HCT116 (cell line): ENCODE measurements at regions not wholly inside any gene's neighbourhood (a gene's known extent, or its start where the extent isn't known, plus 50 kb on each side); places are given as distances from the start of the nearest gene placed in this dataset.

Source experiments
- ATAC-seq: fragments of 200-7000 bp; cut with Tn5 transposase; 2 replicates; pipeline ENCODE4 v1.9.1; 2020; ENCODE audit warnings: mild to moderate bottlenecking, moderate library complexity
- BruUV-seq: library from RNA; stranded (reverse); fragments of 400-500 nt; replicated peaks from 2 replicates; lab custom pipeline; 2021; lab: Mats Ljungman, UMichigan
- CTCF ChIA-PET: fragments of 300-600 bp; sonication (Branson Sonifier 250); formaldehyde crosslinking; loops from one replicate; lab custom pipeline; 2021; ENCODE audit warnings: antibody characterized with exemption; lab: Charles Lee
- POLR2A ChIA-PET: fragments of 300-600, 350-600 bp; sonication (Branson Sonifier 250); formaldehyde crosslinking; loops from one replicate; lab custom pipeline; 2021; ENCODE audit warnings: antibody characterized with exemption; lab: Charles Lee
- RAD21 ChIA-PET, 2 experiments: fragments of 300-600 bp; sonication (Branson Sonifier 250); formaldehyde crosslinking; loops; one replicate each; lab custom pipeline; 2023; ENCODE audit warnings: low total read pairs in 2 of 2; ENCODE audit not compliant: uncharacterized antibody in 2 of 2, unreplicated experiment in 2 of 2, low non-redundant PET in 1 of 2; lab: Charles Lee
- DNase-seq: peaks from one replicate; pipeline ENCODE4 v3.0.0-alpha.2; 2010; ENCODE audit warnings: low read depth, low spot score
- H2AFZ ChIP-seq: fragments of 200-600 bp; shearing (Covaris generic), sonication (generic); 2 replicates; pipeline ENCODE4 v1.6.1; 2017; ENCODE audit warnings: low read depth, mixed run types, mixed read lengths, antibody characterized with exemption, low read length; ENCODE audit not compliant: poor library complexity, severe bottlenecking
- H3K27ac ChIP-seq: 2 replicates; pipeline ENCODE4 v1.5.1; 2012; ENCODE audit warnings: low read depth, low read length
- H3K27me3 ChIP-seq: fragments of 200-600 bp; sonication (generic); 2 replicates; pipeline ENCODE4 v1.6.1; 2016; ENCODE audit warnings: mixed run types, low read length, mixed read lengths; ENCODE audit not compliant: insufficient read depth
- H3K36me3 ChIP-seq, 2 experiments: fragments of 200-500 bp in 1 of 2; fragments of 200-600 bp in 1 of 2; sonication (Bioruptor generic) in 1 of 2; sonication (generic) in 1 of 2; 2 replicates each; pipeline versions ENCODE4 v1.5.1 to v1.6.1; 2014 to 2016; ENCODE audit warnings: low read length in 2 of 2, inconsistent platforms in 1 of 2, mixed read lengths in 1 of 2, mixed run types in 1 of 2; ENCODE audit not compliant: insufficient read depth in 2 of 2, control insufficient read depth in 1 of 2
- H3K4me1 ChIP-seq, 2 experiments: fragments of 200-600 bp in 1 of 2; sonication (generic) in 1 of 2; 2 replicates each; pipeline versions ENCODE4 v1.5.1 to v1.6.1; 2012 to 2017; ENCODE audit warnings: low read length in 2 of 2, inconsistent platforms in 1 of 2, mild to moderate bottlenecking in 1 of 2, mixed read lengths in 1 of 2, mixed run types in 1 of 2, moderate library complexity in 1 of 2; ENCODE audit not compliant: insufficient read depth in 2 of 2, control insufficient read depth in 1 of 2
- H3K4me2 ChIP-seq: fragments of 200-600 bp; sonication (generic); 2 replicates; pipeline ENCODE4 v1.6.1; 2017; ENCODE audit warnings: mixed run types, low read length, mixed read lengths
- H3K4me3 ChIP-seq, 2 experiments: fragments of 200-600 bp in 1 of 2; sonication (generic) in 1 of 2; replicated peaks in 1 of 2; 2 replicates each; pipeline ENCODE4 v1.5.1; 2011 to 2016; ENCODE audit warnings: low read length in 2 of 2, control low read depth in 1 of 2, low read depth in 1 of 2, mild to moderate bottlenecking in 1 of 2, mixed read lengths in 1 of 2, mixed run types in 1 of 2
- H3K79me2 ChIP-seq: fragments of 200-600 bp; sonication (generic); 2 replicates; pipeline ENCODE4 v1.6.1; 2017; ENCODE audit warnings: mild to moderate bottlenecking, mixed run types, low read length, moderate library complexity, mixed read lengths; ENCODE audit not compliant: insufficient read depth
- H3K9ac ChIP-seq: fragments of 200-600 bp; sonication (generic); 2 replicates; pipeline ENCODE4 v1.6.1; 2016; ENCODE audit warnings: low read length, mixed read lengths
- H3K9me2 ChIP-seq: fragments of 200-600 bp; sonication (generic), shearing (Covaris generic); 2 replicates; pipeline ENCODE4 v1.6.1; 2017; ENCODE audit warnings: mixed run types, mild to moderate bottlenecking, moderate library complexity; ENCODE audit not compliant: insufficient read depth
- H3K9me3 ChIP-seq, 2 experiments: fragments of 200-500 bp in 1 of 2; fragments of 200-600 bp in 1 of 2; sonication (Bioruptor generic) in 1 of 2; sonication (generic) in 1 of 2; 2 replicates each; pipeline ENCODE4 v1.6.1; 2014 to 2017; ENCODE audit warnings: low read length in 2 of 2, mixed read lengths in 2 of 2, inconsistent platforms in 1 of 2, low read depth in 1 of 2, mild to moderate bottlenecking in 1 of 2, mixed run types in 1 of 2, moderate library complexity in 1 of 2; ENCODE audit not compliant: control insufficient read depth in 1 of 2, insufficient read depth in 1 of 2
- H4K20me1 ChIP-seq: fragments of 200-600 bp; sonication (generic), shearing (Covaris generic); 2 replicates; pipeline ENCODE4 v1.6.1; 2017; ENCODE audit warnings: mixed run types, mild to moderate bottlenecking, moderate library complexity; ENCODE audit not compliant: insufficient read depth
- CBX3 ChIP-seq: IDR thresholded peaks from 2 replicates; pipeline ENCODE4 v1.6.1; 2012; ENCODE audit warnings: low read depth
- CEBPB ChIP-seq: IDR thresholded peaks from 2 replicates; pipeline ENCODE4 v1.6.1; 2012; ENCODE audit warnings: low read depth
- EGR1 ChIP-seq: IDR thresholded peaks from 2 replicates; pipeline ENCODE4 v1.6.1; 2012; ENCODE audit warnings: low read depth
- ELF1 ChIP-seq: IDR thresholded peaks from 2 replicates; pipeline ENCODE4 v1.6.1; 2012; ENCODE audit warnings: low read depth, borderline replicate concordance
- EZH2phosphoT487 ChIP-seq: fragments of 200-600 bp; IDR thresholded peaks from 2 replicates; pipeline ENCODE4 v1.6.1; 2018; ENCODE audit warnings: antibody characterized with exemption, borderline replicate concordance
- FOSL1 ChIP-seq: IDR thresholded peaks from 2 replicates; pipeline ENCODE4 v1.6.1; 2012; ENCODE audit warnings: low read depth
- JUND ChIP-seq: IDR thresholded peaks from 2 replicates; pipeline ENCODE4 v1.6.1; 2012
- MAX ChIP-seq: IDR thresholded peaks from 2 replicates; pipeline ENCODE4 v1.6.1; 2012
- POLR2AphosphoS5 ChIP-seq: IDR thresholded peaks from 2 replicates; pipeline ENCODE4 v1.6.1; 2011; ENCODE audit warnings: mild to moderate bottlenecking, low read depth, low read length, moderate library complexity
- RAD21 ChIP-seq: IDR thresholded peaks from 2 replicates; pipeline ENCODE4 v1.6.1; 2012; ENCODE audit warnings: low read depth, mild to moderate bottlenecking
- REST ChIP-seq: IDR thresholded peaks from 2 replicates; pipeline ENCODE4 v1.6.1; 2012; ENCODE audit warnings: low read depth
- SP1 ChIP-seq: IDR thresholded peaks from 2 replicates; pipeline ENCODE4 v1.6.1; 2012; ENCODE audit warnings: low read depth
- SRF ChIP-seq: IDR thresholded peaks from 2 replicates; pipeline ENCODE4 v1.6.1; 2012; ENCODE audit warnings: low read depth
- YY1 ChIP-seq: IDR thresholded peaks from 2 replicates; pipeline ENCODE4 v1.6.1; 2011; ENCODE audit warnings: low read length, low read depth, moderate library complexity, mild to moderate bottlenecking; ENCODE audit not compliant: insufficient replicate concordance; ENCODE audit errors: extremely low read depth
- ZFX ChIP-seq: fragments of 450-650 bp; IDR thresholded peaks from 2 replicates; pipeline ENCODE4 v1.6.1; 2017
- ZNF274 ChIP-seq: fragments of 200-500 bp; sonication (Bioruptor generic); IDR thresholded peaks from 2 replicates; pipeline ENCODE4 v1.6.1; 2014; ENCODE audit warnings: mild to moderate bottlenecking, low read depth, low read length, inconsistent platforms
- intact Hi-C: fragments of 100-400 bp; cut with micrococcal nuclease; formaldehyde crosslinking; loops from 2 replicates; pipeline ENCODE4 v1.10.0; 2022
- TF ChIP-seq, protein P1 (sequence below): IDR thresholded peaks from 2 replicates; pipeline ENCODE4 v1.6.1; 2012
- TF ChIP-seq, protein P2 (sequence below), 3 experiments: fragments of 200-600 bp in 1 of 3; sonication (generic) in 1 of 3; IDR thresholded peaks in 2 of 3; conservative IDR thresholded peaks in 1 of 3; 2 replicates each; pipeline ENCODE4 v1.5.1; 2012 to 2017; ENCODE audit warnings: low read depth in 2 of 3, low read length in 2 of 3, antibody characterized with exemption in 1 of 3, borderline replicate concordance in 1 of 3, control low read depth in 1 of 3, mild to moderate bottlenecking in 1 of 3, mixed read lengths in 1 of 3, mixed run types in 1 of 3, moderate library complexity in 1 of 3; ENCODE audit not compliant: insufficient read depth in 1 of 3

DNA sequence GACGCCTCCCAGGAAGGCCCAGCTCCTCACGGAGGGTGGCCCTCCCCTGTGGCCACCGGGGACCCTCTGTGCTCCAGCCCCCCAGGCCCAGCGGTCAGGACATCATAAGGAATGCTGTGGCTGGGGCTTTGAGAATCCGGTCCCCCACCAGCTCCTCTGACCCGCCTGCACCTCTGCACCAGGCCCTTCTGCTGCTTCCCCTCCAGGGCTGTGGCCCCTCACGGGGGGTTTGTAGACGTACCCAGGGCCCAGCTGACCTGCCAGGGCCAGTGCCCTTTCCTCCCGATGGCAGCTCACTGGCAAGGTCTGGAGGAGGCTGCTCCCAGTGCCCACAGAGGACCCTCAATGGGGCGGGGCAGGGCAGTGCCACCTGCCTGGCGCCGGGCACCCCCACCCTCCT lies 103.9 kb upstream of the TTC34 start:
- no peak overlapping the region for H3K4me3 ChIP-seq
- intact Hi-C loops, result no loop called here
- no peaks in the 10 kb centered on the region for H3K4me1 ChIP-seq
- H3K9me3 ChIP-seq, result no peaks in the 10 kb centered on the region
- no peak overlapping the region for H3K4me2 ChIP-seq
- H3K9ac ChIP-seq, result no peak overlapping the region
- H3K27me3 ChIP-seq, result peaks cover 17% of the 10 kb centered on the region; the same call in 1 of the 2 replicates
- H3K27ac ChIP-seq, result no peak overlapping the region
- H3K9me2 ChIP-seq, result no peaks in the 10 kb centered on the region
- H3K79me2 ChIP-seq, result no peaks in the 10 kb centered on the region
- ChIA-PET CTCF (interaction anchor here (1.2 kb wide), 1 partner anchor 16 kb away, joined by 3 read pairs; no protein-coding TSS in a partner anchor), RAD21 (no interaction called here), POLR2A (no interaction called here)
- TF ChIP-seq FOSL1 (no peak), YY1 (no peak), SRF (no peak), EGR1 (no peak), POLR2AphosphoS5 (no peak), ZNF274 (no peak), RAD21 (no peak), ELF1 (no peak), EZH2phosphoT487 (no peak), MAX (no peak), REST (no peak), SP1 (no peak), CEBPB (no peak), ZFX (no peak), JUND (no peak), CBX3 (no peak)
- TF ChIP-seq, protein P1, sequence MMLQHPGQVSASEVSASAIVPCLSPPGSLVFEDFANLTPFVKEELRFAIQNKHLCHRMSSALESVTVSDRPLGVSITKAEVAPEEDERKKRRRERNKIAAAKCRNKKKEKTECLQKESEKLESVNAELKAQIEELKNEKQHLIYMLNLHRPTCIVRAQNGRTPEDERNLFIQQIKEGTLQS, result no peak
- TF ChIP-seq, protein P2, sequence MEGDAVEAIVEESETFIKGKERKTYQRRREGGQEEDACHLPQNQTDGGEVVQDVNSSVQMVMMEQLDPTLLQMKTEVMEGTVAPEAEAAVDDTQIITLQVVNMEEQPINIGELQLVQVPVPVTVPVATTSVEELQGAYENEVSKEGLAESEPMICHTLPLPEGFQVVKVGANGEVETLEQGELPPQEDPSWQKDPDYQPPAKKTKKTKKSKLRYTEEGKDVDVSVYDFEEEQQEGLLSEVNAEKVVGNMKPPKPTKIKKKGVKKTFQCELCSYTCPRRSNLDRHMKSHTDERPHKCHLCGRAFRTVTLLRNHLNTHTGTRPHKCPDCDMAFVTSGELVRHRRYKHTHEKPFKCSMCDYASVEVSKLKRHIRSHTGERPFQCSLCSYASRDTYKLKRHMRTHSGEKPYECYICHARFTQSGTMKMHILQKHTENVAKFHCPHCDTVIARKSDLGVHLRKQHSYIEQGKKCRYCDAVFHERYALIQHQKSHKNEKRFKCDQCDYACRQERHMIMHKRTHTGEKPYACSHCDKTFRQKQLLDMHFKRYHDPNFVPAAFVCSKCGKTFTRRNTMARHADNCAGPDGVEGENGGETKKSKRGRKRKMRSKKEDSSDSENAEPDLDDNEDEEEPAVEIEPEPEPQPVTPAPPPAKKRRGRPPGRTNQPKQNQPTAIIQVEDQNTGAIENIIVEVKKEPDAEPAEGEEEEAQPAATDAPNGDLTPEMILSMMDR (IDR thresholded peaks at IDR 0.05 in 2 of 3, conservative IDR thresholded peaks at IDR 0.05 in 1 of 3; ENCODE audit: borderline replicate concordance in 1 of 3, insufficient read depth in 1 of 3, low read depth in 2 of 3, low read length in 2 of 3), result no peak
- H4K20me1 ChIP-seq, result no peaks in the 10 kb centered on the region
- no TSS peak for BruUV-seq
- H2AFZ ChIP-seq, result no peak overlapping the region
- ATAC-seq (no peak), DNase-seq (no peak)
- no peaks in the 10 kb centered on the region for H3K36me3 ChIP-seq
